HG03565 (cell line): ENCODE measurements at regions not wholly inside any gene's neighbourhood (a gene's known extent, or its start where the extent isn't known, plus 50 kb on each side); places are given as distances from the start of the nearest gene placed in this dataset.

Source experiments
- ATAC-seq: cut with Tn5 transposase; IDR thresholded peaks from one replicate; pipeline ENCODE4 v1.9.1; 2021; ENCODE audit warnings: mild to moderate bottlenecking, moderate library complexity; ENCODE audit not compliant: unreplicated experiment

- ATAC-seq = no peak
Observed at GRCh38 chr18:77970814-77971213, 721.2 kb downstream of the GALR1 start.

DNA sequence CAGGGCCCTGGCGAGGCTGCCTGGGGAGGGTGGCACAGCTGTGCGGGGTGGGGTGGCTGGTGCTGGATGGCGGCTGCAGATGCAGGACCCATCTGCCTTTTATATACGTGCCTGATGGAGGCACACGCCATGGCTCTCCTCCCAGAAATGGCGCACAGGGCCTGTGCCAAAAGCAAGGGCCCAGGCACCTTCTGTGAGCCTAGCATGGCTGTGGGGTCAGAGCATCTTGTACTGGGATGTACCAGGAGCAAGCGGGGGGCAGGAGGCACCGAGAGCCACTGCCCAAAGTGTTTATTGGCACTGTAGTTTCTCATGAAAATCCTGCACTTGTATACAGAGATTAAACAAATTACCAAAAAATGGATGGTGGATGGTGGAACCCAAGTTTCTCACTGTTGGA is 724.1 kb downstream of the GALR1 start:
- no peak for ATAC-seq

DNA sequence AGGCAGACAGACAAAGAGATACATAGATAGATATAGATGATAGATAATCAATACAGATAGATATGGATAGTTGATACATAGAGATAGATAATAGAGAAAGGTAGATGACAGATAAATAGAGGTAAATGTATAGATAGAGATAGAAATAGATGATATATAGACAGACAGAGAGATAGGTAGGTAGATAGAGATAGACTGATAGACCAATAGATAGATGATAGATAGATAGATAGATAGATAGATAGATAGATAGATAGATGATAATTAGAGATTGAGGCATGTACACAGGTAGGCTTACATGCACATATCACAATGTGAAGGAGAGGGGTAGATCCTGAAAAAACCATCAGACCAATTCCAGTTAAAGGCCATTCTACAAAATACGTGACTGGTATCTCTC is 724.7 kb downstream of the GALR1 start:
- ATAC-seq = no peak

DNA sequence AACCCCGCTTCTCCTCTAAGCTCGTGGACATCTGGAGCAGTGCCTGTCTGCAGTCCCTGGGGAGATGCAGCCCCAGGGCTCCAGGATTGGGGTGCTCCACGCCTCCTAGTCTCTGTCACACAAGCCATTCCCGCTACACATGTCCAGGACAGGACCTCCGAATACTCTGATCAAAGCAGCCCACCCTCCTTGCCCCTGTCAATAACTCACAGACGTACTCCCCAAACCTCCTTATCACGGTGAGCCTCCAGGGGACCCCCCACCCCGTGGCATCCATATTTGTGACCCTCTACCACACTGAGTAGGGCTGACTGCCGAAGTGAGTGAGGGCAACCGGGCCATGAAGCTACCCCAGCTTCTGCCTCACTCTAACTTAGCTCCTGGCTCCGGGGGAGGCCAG is 727.7 kb downstream of the GALR1 start:
- ATAC-seq = no peak

GRCh38 chr18:77980275-77980674 is 730.6 kb downstream of the GALR1 start:
- ATAC-seq = no peak

DNA sequence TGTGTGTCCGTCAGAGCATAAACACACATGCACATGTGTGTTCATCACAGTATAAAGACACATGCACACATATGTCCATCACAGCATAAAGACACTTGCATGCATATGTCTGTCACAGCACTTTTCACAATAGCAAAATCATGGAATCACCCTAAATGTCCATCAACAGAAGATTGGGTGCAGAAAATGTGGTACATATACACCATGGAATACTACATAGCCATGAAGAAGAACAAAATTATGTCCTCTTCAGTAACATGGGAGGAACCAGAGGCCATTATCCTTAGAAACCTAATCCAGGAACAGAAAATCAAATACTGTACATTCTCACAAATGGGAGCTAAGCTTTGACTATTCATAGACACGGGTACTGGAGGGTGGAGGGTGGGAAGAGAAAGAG is 732.2 kb downstream of the GALR1 start:
- ATAC-seq = no peak

- no peak for ATAC-seq
Observed at GRCh38 chr18:77983270-77983669, 733.6 kb downstream of the GALR1 start.

- ATAC-seq = no peak
Observed at GRCh38 chr18:77984178-77984577, 734.5 kb downstream of the GALR1 start.

GRCh38 chr18:77984833-77985232 is 735.2 kb downstream of the GALR1 start:
- ATAC-seq = no peak

GRCh38 chr18:77985526-77986281 is 736.1 kb downstream of the GALR1 start:
- ATAC-seq = no peak

- ATAC-seq = no peak
Observed at GRCh38 chr18:77990131-77990530, 740.5 kb downstream of the GALR1 start.

- ATAC-seq = no peak
Observed at GRCh38 chr18:77990901-77991300, 741.3 kb downstream of the GALR1 start.

- ATAC-seq = no peak
Observed at GRCh38 chr18:77992057-77992456, 742.4 kb downstream of the GALR1 start.

DNA sequence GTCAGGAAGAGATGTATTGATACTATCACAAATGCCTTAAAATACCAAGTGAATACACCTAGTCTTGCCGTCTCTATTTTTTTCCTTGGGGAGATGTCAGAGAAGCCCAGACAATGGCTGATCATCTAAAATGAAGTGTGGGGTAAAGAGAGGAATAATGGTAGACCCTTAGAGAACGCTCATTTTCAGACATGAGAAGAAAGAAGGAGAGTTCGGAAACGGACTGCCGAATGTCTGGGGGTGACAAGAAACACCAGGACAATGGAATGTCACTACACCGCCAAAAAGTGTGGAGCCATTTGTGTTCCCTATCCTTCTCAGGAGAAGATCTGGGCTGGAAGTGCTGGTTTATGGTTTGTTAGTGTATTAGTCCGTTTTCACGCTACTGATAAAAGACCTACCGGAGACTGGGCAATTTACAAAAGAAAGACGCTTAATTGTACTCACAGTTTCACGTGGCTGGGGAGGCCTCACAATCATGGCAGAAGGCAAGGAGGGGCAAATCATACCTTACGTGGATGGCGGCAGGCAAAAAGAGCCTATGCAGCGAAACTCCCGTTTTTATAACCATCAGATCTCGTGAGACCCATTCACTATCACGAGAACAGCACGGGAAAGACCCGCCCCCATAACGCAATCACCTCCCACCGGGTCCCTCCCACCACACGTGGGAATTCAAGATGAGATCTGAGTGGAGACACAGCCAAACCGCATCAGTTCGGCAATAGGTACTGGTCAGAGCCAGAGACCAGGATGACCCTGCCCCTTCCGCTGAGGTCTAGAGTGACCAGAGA is 743.7 kb downstream of the GALR1 start:
- no peak for ATAC-seq

DNA sequence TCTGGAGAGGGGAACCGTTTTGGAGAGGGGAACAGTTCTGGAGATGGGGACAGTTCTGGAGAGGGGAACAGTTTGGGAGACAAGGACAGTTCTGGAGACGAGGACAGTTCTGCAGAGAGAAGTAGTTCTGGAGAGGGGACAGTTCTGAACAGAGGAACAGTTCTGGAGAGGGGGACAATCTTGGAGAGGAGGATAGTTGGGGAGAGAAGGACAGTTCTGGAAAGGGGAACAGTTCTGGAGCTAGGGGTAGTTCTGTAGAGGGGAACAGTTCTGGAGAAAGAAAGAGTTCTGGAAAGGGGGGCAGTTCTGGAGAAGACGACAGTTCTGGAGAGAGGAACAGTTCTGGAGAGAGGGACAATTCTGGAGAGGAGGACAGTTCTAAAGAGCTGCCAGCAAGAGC is 745.9 kb downstream of the GALR1 start:
- no peak for ATAC-seq

GRCh38 chr18:77996737-77997136 is 747.1 kb downstream of the GALR1 start:
- no peak for ATAC-seq

- no peak for ATAC-seq
Observed at GRCh38 chr18:78001811-78002210, 752.2 kb downstream of the GALR1 start.

- no peak for ATAC-seq
Observed at GRCh38 chr18:78006006-78006773, 756.5 kb downstream of the GALR1 start.

DNA sequence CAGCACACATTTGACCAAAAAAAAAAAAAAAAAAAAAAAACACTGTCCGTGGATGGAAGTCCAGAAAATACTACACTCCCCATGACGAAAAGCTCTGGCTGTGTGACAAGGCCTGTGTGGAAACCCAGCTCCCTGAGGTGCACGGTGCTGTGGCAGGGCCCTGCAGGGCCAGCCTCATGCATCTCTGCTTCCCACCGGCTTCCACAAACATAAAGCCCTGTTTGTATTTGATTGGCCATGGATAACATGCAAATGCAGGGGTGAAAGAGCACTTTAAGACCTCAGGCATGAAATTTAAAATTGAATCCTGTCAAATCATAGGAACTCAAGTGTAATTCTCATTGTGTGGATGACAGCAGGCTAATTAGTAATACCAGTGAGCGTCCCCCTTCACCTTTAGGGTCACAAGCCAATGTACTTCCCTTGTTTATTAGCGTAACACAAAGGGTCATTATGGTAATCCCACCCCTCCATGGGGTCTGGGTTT is 757.2 kb downstream of the GALR1 start:
- no peak for ATAC-seq

- ATAC-seq = no peak
Observed at GRCh38 chr18:78010363-78010762, 760.7 kb downstream of the GALR1 start.

DNA sequence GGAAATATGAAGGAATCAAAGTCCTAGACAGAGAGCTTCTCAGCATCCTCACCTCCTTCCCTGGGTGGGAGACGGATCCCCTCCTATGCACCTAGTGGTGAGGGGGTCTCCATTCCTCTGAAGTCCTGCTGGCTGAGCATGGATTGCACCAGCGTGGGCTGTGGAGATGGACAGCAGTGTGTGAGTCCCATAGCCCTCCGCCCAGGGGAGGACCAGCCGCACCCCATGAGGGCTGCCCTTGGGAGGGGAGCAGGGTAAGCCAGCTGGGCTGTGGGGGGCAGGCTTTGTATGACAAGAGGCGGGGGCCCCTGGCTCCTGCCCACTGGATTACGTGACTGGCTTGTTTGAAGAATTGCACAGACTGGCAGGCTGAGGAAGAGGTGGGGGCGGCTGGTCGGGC is 768.2 kb downstream of the GALR1 start:
- ATAC-seq = no peak
